Fibroblast of skin of left biceps (primary cell): ENCODE measurements at regions not wholly inside any gene's neighbourhood (a gene's known extent, or its start where the extent isn't known, plus 50 kb on each side); places are given as distances from the start of the nearest gene placed in this dataset.

ENCODE experiments used
- DNase-seq, 2 experiments: peaks; one replicate each; pipeline ENCODE4 v3.0.0-alpha.2; 2013; ENCODE audit warnings: low read depth in 2 of 2

GRCh38 chr18:23341983-23342382, 111.1 kb upstream of the RIOK3 start:
- DNase-seq, result no peak

- DNase-seq, result no peak
These were observed 110.6 kb upstream of the RIOK3 start for GRCh38 chr18:23342506-23342905.

- no peak for DNase-seq
These were observed 102.9 kb upstream of the RIOK3 start for GRCh38 chr18:23350188-23350587.

GRCh38 chr18:23351521-23351920, 101.6 kb upstream of the RIOK3 start:
- no peak for DNase-seq

GRCh38 chr18:23352042-23352441, 101.0 kb upstream of the RIOK3 start:
- DNase-seq, result no peak

GRCh38 chr18:23353459-23353858, 99.6 kb upstream of the RIOK3 start:
- DNase-seq, result no peak

GRCh38 chr18:23354625-23355024, 98.5 kb upstream of the RIOK3 start:
- DNase-seq, result no peak

GRCh38 chr18:23355206-23355605, 97.9 kb upstream of the RIOK3 start:
- DNase-seq, result no peak

- DNase-seq, result no peak
These were observed 96.7 kb upstream of the RIOK3 start for GRCh38 chr18:23356424-23356823.

GRCh38 chr18:23356915-23357601, 96.0 kb upstream of the RIOK3 start:
- peak; percentile 27 to 29 for DNase-seq

GRCh38 chr18:23357996-23358594, 95.0 kb upstream of the RIOK3 start:
- no peak for DNase-seq

- DNase-seq, result no peak
These were observed 93.7 kb upstream of the RIOK3 start for GRCh38 chr18:23359421-23359820.

GRCh38 chr18:23363865-23364570, 89.1 kb upstream of the RIOK3 start:
- no peak for DNase-seq

GRCh38 chr18:23365602-23366001, 87.5 kb upstream of the RIOK3 start:
- peak in 1 of 2 experiments; percentile 42 for DNase-seq

- DNase-seq, result no peak
These were observed 83.8 kb upstream of the RIOK3 start for GRCh38 chr18:23369266-23369665.

- no peak for DNase-seq
These were observed 79.5 kb upstream of the RIOK3 start for GRCh38 chr18:23373570-23373969.

GRCh38 chr18:23377669-23378301, 75.3 kb upstream of the RIOK3 start:
- DNase-seq, result peak; percentile 51 to 58

GRCh38 chr18:23378302-23378686, 74.8 kb upstream of the RIOK3 start:
- DNase-seq, result no peak

GRCh38 chr18:23380001-23380550, 73.0 kb upstream of the RIOK3 start:
- no peak for DNase-seq

- no peak for DNase-seq
These were observed 72.3 kb upstream of the RIOK3 start for GRCh38 chr18:23380817-23381216.

- DNase-seq, result no peak
These were observed 69.6 kb upstream of the RIOK3 start for GRCh38 chr18:23383494-23383893.
